Panc1 (cell line): ENCODE measurements at regions not wholly inside any gene's neighbourhood (a gene's known extent, or its start where the extent isn't known, plus 50 kb on each side); places are given as distances from the start of the nearest gene placed in this dataset.

Source experiments
- ATAC-seq: fragments of 200-7000 bp; cut with Tn5 transposase; 2 replicates; pipeline ENCODE4 v1.9.1; 2020; ENCODE audit warnings: mild to moderate bottlenecking, moderate library complexity
- BruUV-seq: library from RNA; stranded (reverse); fragments of 400-500 nt; replicated peaks from 2 replicates; lab custom pipeline; 2021; lab: Mats Ljungman, UMichigan
- CTCF ChIA-PET: fragments of 300-600 bp; sonication (Branson Sonifier 250); formaldehyde crosslinking; loops from one replicate; lab custom pipeline; 2022; ENCODE audit warnings: antibody characterized with exemption; lab: Charles Lee
- POLR2A ChIA-PET: fragments of 300-600 bp; sonication (Branson Sonifier 250); formaldehyde crosslinking; loops from one replicate; lab custom pipeline; 2022; ENCODE audit warnings: antibody characterized with exemption; lab: Charles Lee
- DNase-seq: peaks from one replicate; pipeline ENCODE4 v3.0.0-alpha.2; 2010; ENCODE audit warnings: low read depth, low spot score
- H3K27ac ChIP-seq: 2 replicates; pipeline ENCODE4 v1.5.1; 2011; ENCODE audit warnings: mild to moderate bottlenecking, low read length, inconsistent platforms
- H3K27me3 ChIP-seq: fragments of 200-500 bp; sonication (Bioruptor generic); 2 replicates; pipeline ENCODE4 v1.6.0; 2014; ENCODE audit warnings: low read length, inconsistent platforms; ENCODE audit not compliant: control insufficient read depth, insufficient read depth
- H3K36me3 ChIP-seq: fragments of 200-500 bp; sonication (Bioruptor generic); 2 replicates; pipeline ENCODE4 v1.5.1; 2014; ENCODE audit warnings: inconsistent platforms, mild to moderate bottlenecking, low read length, moderate library complexity; ENCODE audit not compliant: control insufficient read depth, insufficient read depth
- H3K4me1 ChIP-seq: 2 replicates; pipeline ENCODE4 v1.5.1; 2011; ENCODE audit warnings: inconsistent platforms, mild to moderate bottlenecking, low read length, moderate library complexity; ENCODE audit not compliant: control insufficient read depth, insufficient read depth
- H3K4me3 ChIP-seq, 2 experiments: 2 replicates each; pipeline ENCODE4 v1.5.1; 2011 to 2012; ENCODE audit warnings: low read depth in 2 of 2, low read length in 2 of 2, mild to moderate bottlenecking in 2 of 2, inconsistent platforms in 1 of 2, moderate library complexity in 1 of 2
- H3K9me3 ChIP-seq: fragments of 200-500 bp; sonication (Bioruptor generic); 2 replicates; pipeline ENCODE4 v1.5.1; 2014; ENCODE audit warnings: low read depth, mild to moderate bottlenecking, inconsistent platforms, low read length, moderate library complexity; ENCODE audit not compliant: control insufficient read depth, insufficient read depth
- POLR2AphosphoS5 ChIP-seq: IDR thresholded peaks from 2 replicates; pipeline ENCODE4 v1.6.1; 2012; ENCODE audit warnings: mild to moderate bottlenecking, low read depth, low read length, moderate library complexity
- SIN3A ChIP-seq: IDR thresholded peaks from 2 replicates; pipeline ENCODE4 v1.6.1; 2012; ENCODE audit warnings: low read depth, mild to moderate bottlenecking, low read length, moderate library complexity, borderline replicate concordance; ENCODE audit not compliant: insufficient read depth
- TCF7L2 ChIP-seq: IDR thresholded peaks from 2 replicates; pipeline ENCODE4 v1.6.1; 2011; ENCODE audit warnings: mild to moderate bottlenecking, low read depth, low read length, inconsistent platforms
- in situ Hi-C: cut with HindIII; loops from 2 replicates; pipeline ENCODE4 v1.10.0; 2016; ENCODE audit warnings: low sequenced_read_pairs, low pct_unique_long_range_greater_than_20kb
- intact Hi-C: fragments of 100-400 bp; cut with micrococcal nuclease; formaldehyde crosslinking; loops from one replicate; pipeline ENCODE4 v1.10.0; 2022; ENCODE audit not compliant: unreplicated experiment
- TF ChIP-seq, protein P1 (sequence below): fragments of 450-650 bp; IDR thresholded peaks from 2 replicates; pipeline ENCODE4 v1.5.1; 2017; ENCODE audit warnings: mild to moderate bottlenecking
- TF ChIP-seq, protein P2 (sequence below), 2 experiments: IDR thresholded peaks; 2 replicates each; pipeline ENCODE4 v1.6.1; 2011 to 2012; ENCODE audit warnings: low read depth in 2 of 2, control low read depth in 1 of 2, low read length in 1 of 2, mild to moderate bottlenecking in 1 of 2, moderate library complexity in 1 of 2; ENCODE audit not compliant: insufficient read depth in 1 of 2

DNA sequence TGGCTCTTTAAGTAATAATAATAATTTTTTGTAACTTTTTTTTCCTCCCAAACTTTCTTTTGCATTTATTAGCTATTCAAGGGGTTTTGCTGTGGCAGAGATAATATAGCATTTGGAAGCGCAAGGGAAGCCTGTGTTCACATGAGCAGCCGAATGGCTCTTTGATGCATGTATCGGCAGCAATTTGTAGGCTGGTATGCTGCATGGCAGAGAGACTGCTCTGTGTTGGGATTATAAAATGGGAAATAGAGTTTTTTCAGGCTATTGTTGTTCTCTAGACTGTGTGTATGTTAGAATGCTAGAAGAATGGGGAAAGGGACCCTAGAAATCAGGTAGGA, 94.6 kb upstream of the SALL1 start:
- in situ Hi-C loops, result no loop called here

DNA sequence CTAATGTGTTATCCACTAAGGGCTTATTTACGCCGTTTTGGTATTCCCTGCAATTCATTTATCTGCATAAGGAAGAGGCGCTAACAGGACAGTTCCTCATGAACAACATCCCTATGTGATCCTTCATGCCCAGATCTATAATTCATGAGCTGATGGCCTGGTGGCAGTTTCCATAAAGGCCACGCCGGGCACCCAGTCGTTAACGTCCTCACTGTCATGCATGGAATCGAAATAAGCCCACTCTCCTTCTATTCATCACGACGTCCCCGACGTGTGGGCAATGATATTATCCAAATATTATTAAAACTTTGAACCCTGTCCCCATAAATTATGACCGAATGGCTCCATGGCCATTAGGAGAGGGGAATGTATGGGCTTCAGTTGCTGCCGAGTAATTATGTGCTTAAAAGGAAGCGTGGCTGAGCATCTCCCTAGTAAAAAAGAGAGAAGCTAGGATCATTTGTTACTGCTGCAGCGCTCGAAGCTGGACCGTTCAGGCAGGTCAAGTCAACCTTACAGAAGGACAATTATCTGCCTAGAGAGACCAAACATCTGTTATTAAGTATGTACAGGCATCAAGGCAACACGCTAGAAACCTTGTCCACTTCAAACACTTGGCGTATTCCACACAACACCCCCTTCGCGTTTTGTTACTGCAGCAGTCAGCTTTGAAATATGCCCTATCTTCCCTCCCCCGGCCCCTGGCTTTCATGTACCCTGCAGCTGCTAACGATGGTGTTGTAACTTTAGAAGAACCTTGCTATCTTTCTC, 94.0 kb upstream of the SALL1 start:
- POLR2A ChIA-PET, result no interaction called here
- Histone ChIP-seq H3K36me3 (no peaks in the 10 kb centered on the region), H3K4me1 (no peaks in the 10 kb centered on the region), H3K27me3 (no peaks in the 10 kb centered on the region), H3K4me3 (no peak overlapping the region), H3K27ac (no peak overlapping the region), H3K9me3 (no peaks in the 10 kb centered on the region)
- DNase-seq (no peak), ATAC-seq (no peak)
- intact Hi-C loops, result no loop called here
- TF ChIP-seq POLR2AphosphoS5, result no peak
- TF ChIP-seq TCF7L2, result no peak
- TF ChIP-seq SIN3A, result no peak
- TF ChIP-seq, protein P1, sequence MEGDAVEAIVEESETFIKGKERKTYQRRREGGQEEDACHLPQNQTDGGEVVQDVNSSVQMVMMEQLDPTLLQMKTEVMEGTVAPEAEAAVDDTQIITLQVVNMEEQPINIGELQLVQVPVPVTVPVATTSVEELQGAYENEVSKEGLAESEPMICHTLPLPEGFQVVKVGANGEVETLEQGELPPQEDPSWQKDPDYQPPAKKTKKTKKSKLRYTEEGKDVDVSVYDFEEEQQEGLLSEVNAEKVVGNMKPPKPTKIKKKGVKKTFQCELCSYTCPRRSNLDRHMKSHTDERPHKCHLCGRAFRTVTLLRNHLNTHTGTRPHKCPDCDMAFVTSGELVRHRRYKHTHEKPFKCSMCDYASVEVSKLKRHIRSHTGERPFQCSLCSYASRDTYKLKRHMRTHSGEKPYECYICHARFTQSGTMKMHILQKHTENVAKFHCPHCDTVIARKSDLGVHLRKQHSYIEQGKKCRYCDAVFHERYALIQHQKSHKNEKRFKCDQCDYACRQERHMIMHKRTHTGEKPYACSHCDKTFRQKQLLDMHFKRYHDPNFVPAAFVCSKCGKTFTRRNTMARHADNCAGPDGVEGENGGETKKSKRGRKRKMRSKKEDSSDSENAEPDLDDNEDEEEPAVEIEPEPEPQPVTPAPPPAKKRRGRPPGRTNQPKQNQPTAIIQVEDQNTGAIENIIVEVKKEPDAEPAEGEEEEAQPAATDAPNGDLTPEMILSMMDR, result no peak
- TF ChIP-seq, protein P2, sequence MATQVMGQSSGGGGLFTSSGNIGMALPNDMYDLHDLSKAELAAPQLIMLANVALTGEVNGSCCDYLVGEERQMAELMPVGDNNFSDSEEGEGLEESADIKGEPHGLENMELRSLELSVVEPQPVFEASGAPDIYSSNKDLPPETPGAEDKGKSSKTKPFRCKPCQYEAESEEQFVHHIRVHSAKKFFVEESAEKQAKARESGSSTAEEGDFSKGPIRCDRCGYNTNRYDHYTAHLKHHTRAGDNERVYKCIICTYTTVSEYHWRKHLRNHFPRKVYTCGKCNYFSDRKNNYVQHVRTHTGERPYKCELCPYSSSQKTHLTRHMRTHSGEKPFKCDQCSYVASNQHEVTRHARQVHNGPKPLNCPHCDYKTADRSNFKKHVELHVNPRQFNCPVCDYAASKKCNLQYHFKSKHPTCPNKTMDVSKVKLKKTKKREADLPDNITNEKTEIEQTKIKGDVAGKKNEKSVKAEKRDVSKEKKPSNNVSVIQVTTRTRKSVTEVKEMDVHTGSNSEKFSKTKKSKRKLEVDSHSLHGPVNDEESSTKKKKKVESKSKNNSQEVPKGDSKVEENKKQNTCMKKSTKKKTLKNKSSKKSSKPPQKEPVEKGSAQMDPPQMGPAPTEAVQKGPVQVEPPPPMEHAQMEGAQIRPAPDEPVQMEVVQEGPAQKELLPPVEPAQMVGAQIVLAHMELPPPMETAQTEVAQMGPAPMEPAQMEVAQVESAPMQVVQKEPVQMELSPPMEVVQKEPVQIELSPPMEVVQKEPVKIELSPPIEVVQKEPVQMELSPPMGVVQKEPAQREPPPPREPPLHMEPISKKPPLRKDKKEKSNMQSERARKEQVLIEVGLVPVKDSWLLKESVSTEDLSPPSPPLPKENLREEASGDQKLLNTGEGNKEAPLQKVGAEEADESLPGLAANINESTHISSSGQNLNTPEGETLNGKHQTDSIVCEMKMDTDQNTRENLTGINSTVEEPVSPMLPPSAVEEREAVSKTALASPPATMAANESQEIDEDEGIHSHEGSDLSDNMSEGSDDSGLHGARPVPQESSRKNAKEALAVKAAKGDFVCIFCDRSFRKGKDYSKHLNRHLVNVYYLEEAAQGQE (IDR thresholded peaks at IDR 0.05; ENCODE audit: insufficient read depth in 1 of 2, low read depth in 2 of 2, low read length in 1 of 2), result no peak
- in situ Hi-C loops, result no loop called here
- CTCF ChIA-PET, result no interaction called here
- BruUV-seq, result no TSS peak

More for the DNA sequence above, 94.6 kb upstream of the SALL1 start:
- Histone ChIP-seq H3K27ac (no peak overlapping the region), H3K36me3 (no peaks in the 10 kb centered on the region), H3K27me3 (no peaks in the 10 kb centered on the region), H3K4me3 (no peak overlapping the region), H3K4me1 (no peaks in the 10 kb centered on the region), H3K9me3 (no peaks in the 10 kb centered on the region)
- no peak for TF ChIP-seq SIN3A
- TF ChIP-seq TCF7L2, result no peak
- TF ChIP-seq POLR2AphosphoS5, result no peak
- TF ChIP-seq, protein P2 (IDR thresholded peaks at IDR 0.05; ENCODE audit: insufficient read depth in 1 of 2, low read depth in 2 of 2, low read length in 1 of 2), result no peak
- no TSS peak for BruUV-seq
- intact Hi-C loops, result no loop called here
- ChIA-PET CTCF (no interaction called here), POLR2A (no interaction called here)
- ATAC-seq (no peak), DNase-seq (no peak)
